ENCODE measurements at regions not wholly inside any gene's neighbourhood (a gene's known extent, or its start where the extent isn't known, plus 50 kb on each side); places are given as distances from the start of the nearest gene placed in this dataset.

- intact Hi-C loops (cut with micrococcal nuclease) = no loop called here
- H3K9me3 ChIP-seq (replicated peaks; ENCODE audit: control insufficient read depth, insufficient read depth, low read length) = no peaks in the 10 kb centered on the region
- H3K79me2 ChIP-seq (ENCODE audit: control insufficient read depth, insufficient read depth, low read length) = no peaks in the 10 kb centered on the region
- ChIA-PET POLR2A (no interaction called here), CTCF (no interaction called here)
- no TSS peak for BruUV-seq (replicated peaks)
- TF ChIP-seq JUN (IDR thresholded peaks at IDR 0.05; ENCODE audit: borderline replicate concordance, insufficient read depth, insufficient read length, low read depth) = no peak
- TF ChIP-seq CTCF (IDR thresholded peaks at IDR 0.05; ENCODE audit: extremely low read depth in 1 of 2, insufficient read depth in 1 of 2, low read depth in 1 of 2, low read length in 2 of 2) = no peak
- TF ChIP-seq, protein P1, sequence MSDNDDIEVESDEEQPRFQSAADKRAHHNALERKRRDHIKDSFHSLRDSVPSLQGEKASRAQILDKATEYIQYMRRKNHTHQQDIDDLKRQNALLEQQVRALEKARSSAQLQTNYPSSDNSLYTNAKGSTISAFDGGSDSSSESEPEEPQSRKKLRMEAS (IDR thresholded peaks at IDR 0.05; ENCODE audit: insufficient read depth, insufficient read length) = no peak
- TF ChIP-seq MYC (IDR thresholded peaks at IDR 0.05; ENCODE audit: low read depth, low read length) = no peak
- no peak for TF ChIP-seq POLR2A (IDR thresholded peaks at IDR 0.05; ENCODE audit: low read depth, low read length)
- no peak for TF ChIP-seq GATA2 (IDR thresholded peaks at IDR 0.05; ENCODE audit: insufficient read depth, insufficient read length, low read depth, low read length)
- no peak for TF ChIP-seq POLR2AphosphoS5 (IDR thresholded peaks at IDR 0.05; ENCODE audit: insufficient read depth, low read depth, low read length)
- no peak for TF ChIP-seq FOS (IDR thresholded peaks at IDR 0.05; ENCODE audit: borderline replicate concordance, insufficient read depth, low read length)
- TF ChIP-seq EZH2 (IDR thresholded peaks at IDR 0.05; ENCODE audit: borderline replicate concordance, low read depth, low read length, severe bottlenecking) = no peak
- no peak overlapping the region for H3K4me3 ChIP-seq (replicated peaks in 1 of 3; ENCODE audit: insufficient read depth in 1 of 3, low read depth in 1 of 3, low read length in 3 of 3)
- peaks cover 0 to 3% of the 10 kb centered on the region in 2 experiments for H3K27me3 ChIP-seq (ENCODE audit: control insufficient read depth in 2 of 2, insufficient read depth in 2 of 2, low read length in 2 of 2)
- FAIRE-seq (no peak), DNase-seq (ENCODE audit: low read depth, low spot score) (no peak)
- no peaks in the 10 kb centered on the region for H3K36me3 ChIP-seq (ENCODE audit: control insufficient read depth in 2 of 2, extremely low read depth in 1 of 2, insufficient read depth in 2 of 2, low read length in 2 of 2)
- no peak overlapping the region for H3K27ac ChIP-seq (ENCODE audit: insufficient read depth, low read depth, low read length)
- no peak overlapping the region for H2AFZ ChIP-seq (ENCODE audit: low read depth, low read length)
- no peaks in the 10 kb centered on the region for H4K20me1 ChIP-seq (replicated peaks; ENCODE audit: control insufficient read depth, extremely low read depth, insufficient read depth, low read length)
- H3K4me1 ChIP-seq (ENCODE audit: control insufficient read depth, extremely low read depth, insufficient read depth, low read length) = no peaks in the 10 kb centered on the region
- dilution Hi-C loops (cut with MboI; ENCODE audit: extremely low pct_ligation_motif_present, low sequenced_read_pairs) = no loop called here
- no peaks in the 10 kb centered on the region for H3K9me1 ChIP-seq (replicated peaks; ENCODE audit: control insufficient read depth, extremely low read depth, insufficient read depth, low read length)
- no peak overlapping the region for H3K9ac ChIP-seq (replicated peaks; ENCODE audit: extremely low read depth, insufficient read depth, low read length)
- no peak overlapping the region for H3K4me2 ChIP-seq (ENCODE audit: insufficient read depth, low read length)
Measured at GRCh38 chr9:107792006-107792405, 302.4 kb upstream of the KLF4 start.

All from endothelial cell of umbilical vein (primary cell).